H1 (cell line): ENCODE measurements at regions not wholly inside any gene's neighbourhood (a gene's known extent, or its start where the extent isn't known, plus 50 kb on each side); places are given as distances from the start of the nearest gene placed in this dataset.

ENCODE experiments used
- CTCF ChIA-PET: fragments of 300-600 bp; sonication (Branson Sonifier 250); formaldehyde crosslinking; loops from one replicate; lab custom pipeline; 2021; ENCODE audit not compliant: partially characterized antibody; lab: Charles Lee
- POLR2A ChIA-PET: fragments of 300-600 bp; sonication (Branson Sonifier 250); formaldehyde crosslinking; loops from one replicate; lab custom pipeline; 2021; ENCODE audit warnings: inconsistent platforms; ENCODE audit not compliant: partially characterized antibody; lab: Charles Lee
- DNase-seq, 2 experiments: peaks; one replicate each; pipeline versions ENCODE4 v3.0.0 to v3.0.0-alpha.2; 2010 to 2022; ENCODE audit warnings: low spot score in 2 of 2, low read depth in 1 of 2, mixed read lengths in 1 of 2
- FAIRE-seq: peaks from 2 replicates; lab custom pipeline; 2011; peaks lifted over from hg19 to GRCh38; lab: Jason Lieb, UNC
- H2AFZ ChIP-seq: 2 replicates; pipeline ENCODE4 v1.8.1; 2012; ENCODE audit warnings: low read length, inconsistent platforms
- H2AK5ac ChIP-seq: 2 replicates; pipeline ENCODE4 v1.6.1; 2013; ENCODE audit warnings: low read depth, low read length
- H2BK120ac ChIP-seq: replicated peaks from 2 replicates; pipeline ENCODE3; 2013; ENCODE audit warnings: low read depth, low read length, inconsistent platforms
- H2BK12ac ChIP-seq: 2 replicates; pipeline ENCODE4 v1.6.1; 2013; ENCODE audit warnings: low read depth, low read length
- H2BK15ac ChIP-seq: 2 replicates; pipeline ENCODE4 v1.6.1; 2013; ENCODE audit warnings: low read length
- H2BK20ac ChIP-seq: 2 replicates; pipeline ENCODE4 v1.6.1; 2013; ENCODE audit warnings: low read length
- H2BK5ac ChIP-seq: 2 replicates; pipeline ENCODE4 v1.6.1; 2013; ENCODE audit warnings: low read depth, low read length
- H3K14ac ChIP-seq: 2 replicates; pipeline ENCODE4 v1.6.1; 2013; ENCODE audit warnings: inconsistent platforms; ENCODE audit not compliant: insufficient read length
- H3K18ac ChIP-seq: 2 replicates; pipeline ENCODE4 v1.6.1; 2013; ENCODE audit warnings: low read length; ENCODE audit errors: extremely low read depth
- H3K23ac ChIP-seq: 2 replicates; pipeline ENCODE4 v1.6.1; 2013; ENCODE audit warnings: inconsistent platforms; ENCODE audit not compliant: insufficient read length
- H3K23me2 ChIP-seq: 2 replicates; pipeline ENCODE4 v1.6.1; 2013; ENCODE audit warnings: low read depth, low read length
- H3K27ac ChIP-seq: 2 replicates; pipeline ENCODE4 v1.6.1; 2011; ENCODE audit warnings: low read depth, low read length, inconsistent platforms
- H3K27me3 ChIP-seq, 4 experiments: replicated peaks in 1 of 4; 1 replicate in 1 of 4; 2 replicates in 3 of 4; pipeline versions ENCODE4 v1.6.1 to v1.8.1; 2011 to 2013; ENCODE audit warnings: low read length in 3 of 4, mild to moderate bottlenecking in 3 of 4, inconsistent platforms in 2 of 4, mixed read lengths in 2 of 4, moderate library complexity in 1 of 4; ENCODE audit not compliant: control insufficient read depth in 3 of 4, insufficient read depth in 3 of 4; ENCODE audit errors: extremely low read depth in 1 of 4
- H3K36me3 ChIP-seq, 4 experiments: 2 replicates each; pipeline versions ENCODE4 v1.6.1 to v1.8.1; 2011 to 2013; ENCODE audit warnings: mild to moderate bottlenecking in 4 of 4, low read length in 3 of 4, moderate library complexity in 2 of 4, control low read depth in 1 of 4, inconsistent platforms in 1 of 4; ENCODE audit not compliant: insufficient read depth in 4 of 4, control insufficient read depth in 2 of 4
- H3K4ac ChIP-seq: replicated peaks from 2 replicates; pipeline ENCODE3; 2013; ENCODE audit warnings: low read length, low read depth, mixed read lengths, inconsistent platforms; ENCODE audit not compliant: insufficient read length
- H3K4me1 ChIP-seq, 4 experiments: replicated peaks in 1 of 4; 1 replicate in 1 of 4; 2 replicates in 3 of 4; pipeline versions ENCODE4 v1.6.1 to v1.8.1; 2011 to 2013; ENCODE audit warnings: low read length in 3 of 4, inconsistent platforms in 2 of 4, mixed read lengths in 1 of 4; ENCODE audit not compliant: insufficient read depth in 4 of 4, control insufficient read depth in 3 of 4
- H3K4me2 ChIP-seq, 2 experiments: 2 replicates each; pipeline versions ENCODE4 v1.6.1 to v1.8.1; 2011 to 2013; ENCODE audit warnings: low read depth in 2 of 2, low read length in 2 of 2, control low read depth in 1 of 2, inconsistent platforms in 1 of 2, mild to moderate bottlenecking in 1 of 2; ENCODE audit not compliant: insufficient read depth in 1 of 2
- H3K4me3 ChIP-seq, 4 experiments: fragments of 200-600, 300-600 bp in 1 of 4; sonication (generic), shearing (Covaris generic), sonication (Bioruptor Twin) in 1 of 4; 2 replicates each; pipeline versions ENCODE4 v1.5.1 to v1.8.1; 2011 to 2016; ENCODE audit warnings: low read length in 4 of 4, low read depth in 3 of 4, control low read depth in 2 of 4, inconsistent platforms in 2 of 4, mild to moderate bottlenecking in 2 of 4, mixed read lengths in 1 of 4, moderate library complexity in 1 of 4; ENCODE audit not compliant: insufficient read depth in 2 of 4; ENCODE audit errors: extremely low read depth in 1 of 4
- H3K56ac ChIP-seq: replicated peaks from 2 replicates; pipeline ENCODE3; 2013; ENCODE audit warnings: low read depth, mild to moderate bottlenecking, mixed read lengths, low read length, inconsistent platforms; ENCODE audit not compliant: insufficient read length
- H3K79me1 ChIP-seq: 2 replicates; pipeline ENCODE4 v1.6.1; 2013; ENCODE audit warnings: low read depth, low read length, control low read depth
- H3K79me2 ChIP-seq, 2 experiments: 2 replicates each; pipeline versions ENCODE4 v1.6.1 to v1.8.1; 2012 to 2013; ENCODE audit warnings: low read length in 2 of 2, mild to moderate bottlenecking in 2 of 2, inconsistent platforms in 1 of 2; ENCODE audit not compliant: insufficient read depth in 2 of 2, control insufficient read depth in 1 of 2
- H3K9ac ChIP-seq, 4 experiments: replicated peaks in 1 of 4; 1 replicate in 1 of 4; 2 replicates in 3 of 4; pipeline versions ENCODE4 v1.6.1 to v1.8.1; 2011 to 2013; ENCODE audit warnings: low read depth in 3 of 4, low read length in 3 of 4, control low read depth in 2 of 4, mild to moderate bottlenecking in 2 of 4, moderate library complexity in 2 of 4, inconsistent platforms in 1 of 4; ENCODE audit errors: extremely low read depth in 1 of 4
- H3K9me3 ChIP-seq, 2 experiments: 2 replicates each; pipeline versions ENCODE4 v1.6.1 to v1.8.1; 2012 to 2013; ENCODE audit warnings: mild to moderate bottlenecking in 2 of 2, moderate library complexity in 2 of 2, control low read depth in 1 of 2, inconsistent platforms in 1 of 2, low read depth in 1 of 2, low read length in 1 of 2, mixed read lengths in 1 of 2; ENCODE audit not compliant: insufficient read depth in 2 of 2
- H4K20me1 ChIP-seq, 2 experiments: replicated peaks in 1 of 2; 2 replicates each; pipeline versions ENCODE3 to v1.8.1; 2011 to 2013; ENCODE audit warnings: inconsistent platforms in 2 of 2, low read length in 2 of 2, mild to moderate bottlenecking in 1 of 2; ENCODE audit not compliant: insufficient read depth in 2 of 2, control insufficient read depth in 1 of 2
- H4K5ac ChIP-seq: 2 replicates; pipeline ENCODE4 v1.6.1; 2013; ENCODE audit warnings: low read length, low read depth, mixed read lengths, inconsistent platforms; ENCODE audit not compliant: insufficient read length
- H4K8ac ChIP-seq: 2 replicates; pipeline ENCODE4 v1.8.0; 2013; ENCODE audit warnings: mild to moderate bottlenecking, moderate library complexity, low read length, inconsistent platforms; ENCODE audit not compliant: insufficient read depth; ENCODE audit errors: extremely low read depth
- H4K91ac ChIP-seq: replicated peaks from 2 replicates; pipeline ENCODE3; 2013; ENCODE audit warnings: low read length, mixed read lengths, inconsistent platforms; ENCODE audit not compliant: insufficient read length
- E2F6 ChIP-seq: IDR thresholded peaks from 2 replicates; pipeline ENCODE4 v1.6.1; 2012; ENCODE audit warnings: inconsistent platforms
- GABPA ChIP-seq: IDR thresholded peaks from 2 replicates; pipeline ENCODE4 v1.6.1; 2011; ENCODE audit warnings: mild to moderate bottlenecking, low read length, moderate library complexity, borderline replicate concordance; ENCODE audit not compliant: insufficient read depth
- HDAC2 ChIP-seq, 2 experiments: fragments of 300-600 bp in 1 of 2; sonication (generic) in 1 of 2; IDR thresholded peaks; 2 replicates each; pipeline ENCODE4 v1.6.1; 2011 to 2012; ENCODE audit warnings: low read depth in 2 of 2, low read length in 2 of 2, mild to moderate bottlenecking in 2 of 2, moderate library complexity in 2 of 2, borderline replicate concordance in 1 of 2, inconsistent platforms in 1 of 2
- MAFK ChIP-seq: IDR thresholded peaks from 2 replicates; pipeline ENCODE4 v1.6.1; 2012; ENCODE audit warnings: low read depth, mild to moderate bottlenecking, improper control_type of control experiment, low read length
- MAX ChIP-seq: IDR thresholded peaks from 2 replicates; pipeline ENCODE4 v1.6.1; 2012; ENCODE audit warnings: inconsistent platforms
- RAD21 ChIP-seq, 2 experiments: IDR thresholded peaks in 1 of 2; conservative IDR thresholded peaks in 1 of 2; 2 replicates each; pipeline ENCODE4 v1.6.1; 2011; ENCODE audit warnings: low read depth in 2 of 2, low read length in 2 of 2, improper control_type of control experiment in 1 of 2, inconsistent platforms in 1 of 2, mild to moderate bottlenecking in 1 of 2, moderate library complexity in 1 of 2
- SUZ12 ChIP-seq: fragments of 200-600 bp; sonication (generic); IDR thresholded peaks from 2 replicates; pipeline ENCODE4 v1.6.1; 2012; ENCODE audit warnings: mild to moderate bottlenecking, inconsistent platforms, low read length, moderate library complexity, mixed read lengths
- TBP ChIP-seq: IDR thresholded peaks from 2 replicates; pipeline ENCODE4 v1.6.1; 2011; ENCODE audit warnings: low read depth, low read length, improper control_type of control experiment
- WGBS, 2 experiments: shearing (Covaris generic) in 1 of 2; methylation state at CpG; one replicate each; pipeline versions ENCODE4 v1.1.6 to v1.1.7; 2013 to 2015; ENCODE audit warnings: low lambda C conversion rate in 2 of 2, mixed read lengths in 2 of 2, inconsistent platforms in 1 of 2, low coverage in 1 of 2, missing lambda C conversion rate in 1 of 2; ENCODE audit not compliant: insufficient replicate concordance in 2 of 2, insufficient coverage in 1 of 2, insufficient read length in 1 of 2; ENCODE audit errors: extremely low coverage in 1 of 2, missing lambda C conversion rate in 1 of 2; 5-methylcytosine and 5-hydroxymethylcytosine counted together

- no peak for DNase-seq
- Histone ChIP-seq H3K23ac (no peak overlapping the region), H2BK5ac (no peak overlapping the region), H4K8ac (no peak overlapping the region), H4K20me1 (no peaks in the 10 kb centered on the region), H2BK20ac (no peak overlapping the region), H3K4me2 (no peak overlapping the region), H3K14ac (no peak overlapping the region), H2BK120ac (no peak overlapping the region), H4K91ac (no peak overlapping the region), H3K27ac (no peak overlapping the region), H3K56ac (no peak overlapping the region), H3K4me3 (no peak overlapping the region), H4K5ac (no peak overlapping the region), H3K79me1 (no peaks in the 10 kb centered on the region), H2BK15ac (no peak overlapping the region), H3K18ac (no peak overlapping the region), H3K4ac (no peak overlapping the region), H3K36me3 (no peaks in the 10 kb centered on the region), H3K79me2 (no peaks in the 10 kb centered on the region), H3K4me1 (no peaks in the 10 kb centered on the region; a peak in 1 of 7 replicates), H3K9ac (no peak overlapping the region), H3K27me3 (no peaks in the 10 kb centered on the region), H2AFZ (no peak overlapping the region), H2AK5ac (no peak overlapping the region), H3K9me3 (no peaks in the 10 kb centered on the region), H2BK12ac (no peak overlapping the region), H3K23me2 (no peaks in the 10 kb centered on the region)
- CTCF ChIA-PET: no interaction called here
- 89% methylated on average over 8 of the region's 8 CpGs; no CpG with 5 or more reads in 1 of the 2 experiments for WGBS, 2 experiments
- TF ChIP-seq GABPA: no peak
- no peak for TF ChIP-seq MAX
- TF ChIP-seq SUZ12: no peak
- TF ChIP-seq E2F6: no peak
- TF ChIP-seq MAFK: no peak
- TF ChIP-seq RAD21 (IDR thresholded peaks at IDR 0.05 in 1 of 2, conservative IDR thresholded peaks at IDR 0.05 in 1 of 2; ENCODE audit: low read depth in 2 of 2, low read length in 2 of 2): no peak
- TF ChIP-seq HDAC2 (IDR thresholded peaks at IDR 0.05; ENCODE audit: borderline replicate concordance in 1 of 2, low read depth in 2 of 2, low read length in 2 of 2): no peak
- no peak for TF ChIP-seq TBP
- no peak for FAIRE-seq
- POLR2A ChIA-PET: no interaction called here
These were observed 76.3 kb upstream of the MGMT start for GRCh38 chr10:129390726-129391125.
